ENCODE measurements at regions not wholly inside any gene's neighbourhood (a gene's known extent, or its start where the extent isn't known, plus 50 kb on each side); places are given as distances from the start of the nearest gene placed in this dataset.

GRCh38 chr2:34734042-34734441 lies 1134.9 kb upstream of the FAM98A start:
- Histone ChIP-seq H3K27me3 (ENCODE audit: insufficient read depth, poor library complexity, severe bottlenecking) (no peaks in the 10 kb centered on the region), H3K27ac (replicated peaks) (no peak overlapping the region), H3K4me3 (replicated peaks; ENCODE audit: insufficient read depth, low read length) (no peak overlapping the region)
- TF ChIP-seq REST (IDR thresholded peaks at IDR 0.05; ENCODE audit: insufficient replicate concordance, low read depth) = no peak
- no peak for TF ChIP-seq POLR2AphosphoS5 (IDR thresholded peaks at IDR 0.05; ENCODE audit: low read depth)
- TF ChIP-seq SPI1 (IDR thresholded peaks at IDR 0.05; ENCODE audit: borderline replicate concordance, low read depth) = no peak
- no peak for TF ChIP-seq GABPA (IDR thresholded peaks at IDR 0.05; ENCODE audit: low read depth)
- no peak for DNase-seq (ENCODE audit: low read depth in 1 of 2, low spot score in 1 of 2)

- H3K27me3 ChIP-seq (ENCODE audit: insufficient read depth, poor library complexity, severe bottlenecking) = no peaks in the 10 kb centered on the region
- H3K4me3 ChIP-seq (replicated peaks; ENCODE audit: insufficient read depth, low read length) = no peak overlapping the region
- no peak overlapping the region for H3K27ac ChIP-seq (replicated peaks)
- TF ChIP-seq POLR2AphosphoS5 (IDR thresholded peaks at IDR 0.05; ENCODE audit: low read depth) (no peak), GABPA (IDR thresholded peaks at IDR 0.05; ENCODE audit: low read depth) (no peak), REST (IDR thresholded peaks at IDR 0.05; ENCODE audit: insufficient replicate concordance, low read depth) (no peak), CTCF (IDR thresholded peaks at IDR 0.05; ENCODE audit: insufficient read depth, low read length) (no peak), SPI1 (IDR thresholded peaks at IDR 0.05; ENCODE audit: borderline replicate concordance, low read depth) (no peak)
- no peak for DNase-seq (ENCODE audit: low read depth in 1 of 2, low spot score in 1 of 2)
Measured at GRCh38 chr2:34731292-34731691, 1132.2 kb upstream of the FAM98A start.

- no peak for TF ChIP-seq REST (IDR thresholded peaks at IDR 0.05; ENCODE audit: insufficient replicate concordance, low read depth)
- TF ChIP-seq GABPA (IDR thresholded peaks at IDR 0.05; ENCODE audit: low read depth) = no peak
- TF ChIP-seq POLR2AphosphoS5 (IDR thresholded peaks at IDR 0.05; ENCODE audit: low read depth) = no peak
- TF ChIP-seq SPI1 (IDR thresholded peaks at IDR 0.05; ENCODE audit: borderline replicate concordance, low read depth) = no peak
- no peak for TF ChIP-seq CTCF (IDR thresholded peaks at IDR 0.05; ENCODE audit: insufficient read depth, low read length)
- Histone ChIP-seq H3K27ac (replicated peaks) (no peak overlapping the region), H3K4me3 (replicated peaks; ENCODE audit: insufficient read depth, low read length) (no peak overlapping the region), H3K27me3 (ENCODE audit: insufficient read depth, poor library complexity, severe bottlenecking) (no peaks in the 10 kb centered on the region)
- DNase-seq (ENCODE audit: low read depth in 1 of 2, low spot score in 1 of 2) = no peak
Measured at GRCh38 chr2:34729845-34730244, 1130.7 kb upstream of the FAM98A start.

Measured in HL-60 (cell line).